Mesenchymal stem cell (in vitro differentiated cells and primary cell): ENCODE measurements at regions not wholly inside any gene's neighbourhood (a gene's known extent, or its start where the extent isn't known, plus 50 kb on each side); places are given as distances from the start of the nearest gene placed in this dataset.

Experiments used
- DNase-seq: peaks from one replicate; pipeline ENCODE4 v3.0.0-alpha.2; 2013
- H2AFZ ChIP-seq: one replicate; pipeline ENCODE4 v1.6.1; 2013; ENCODE audit warnings: low read depth, mild to moderate bottlenecking, control low read depth, inconsistent platforms, low read length, moderate library complexity
- H2AK5ac ChIP-seq: 2 replicates; pipeline ENCODE4 v1.6.1; 2013; ENCODE audit warnings: low read length, moderate library complexity, mild to moderate bottlenecking, inconsistent platforms; ENCODE audit not compliant: severe bottlenecking
- H2BK120ac ChIP-seq: one replicate; pipeline ENCODE4 v1.6.1; 2013; ENCODE audit warnings: low read depth, mild to moderate bottlenecking, inconsistent platforms, low read length, moderate library complexity
- H2BK12ac ChIP-seq, 2 experiments: one replicate each; pipeline ENCODE4 v1.6.1; 2013; ENCODE audit warnings: inconsistent platforms in 2 of 2, low read length in 2 of 2, mild to moderate bottlenecking in 2 of 2, moderate library complexity in 2 of 2, control low read depth in 1 of 2
- H2BK15ac ChIP-seq: one replicate; pipeline ENCODE4 v1.6.1; 2013; ENCODE audit warnings: mild to moderate bottlenecking, low read depth, inconsistent platforms; ENCODE audit not compliant: poor library complexity, severe bottlenecking
- H2BK5ac ChIP-seq: 2 replicates; pipeline ENCODE4 v1.6.1; 2013; ENCODE audit warnings: low read depth, mild to moderate bottlenecking, low read length, control low read depth, inconsistent platforms; ENCODE audit not compliant: poor library complexity, severe bottlenecking
- H3K14ac ChIP-seq, 2 experiments: one replicate each; pipeline ENCODE4 v1.6.1; 2013; ENCODE audit warnings: inconsistent platforms in 2 of 2, low read length in 2 of 2, control low read depth in 1 of 2, mild to moderate bottlenecking in 1 of 2, moderate library complexity in 1 of 2
- H3K18ac ChIP-seq, 2 experiments: one replicate each; pipeline ENCODE4 v1.6.1; 2013; ENCODE audit warnings: inconsistent platforms in 2 of 2, low read length in 2 of 2, control low read depth in 1 of 2, low read depth in 1 of 2, mild to moderate bottlenecking in 1 of 2
- H3K23ac ChIP-seq, 2 experiments: one replicate each; pipeline ENCODE4 v1.6.1; 2013; ENCODE audit warnings: inconsistent platforms in 2 of 2, low read length in 2 of 2, mild to moderate bottlenecking in 2 of 2, moderate library complexity in 2 of 2, control low read depth in 1 of 2
- H3K27ac ChIP-seq: 2 replicates; pipeline ENCODE4 v1.5.1; 2013; ENCODE audit warnings: mild to moderate bottlenecking, moderate library complexity, low read length, control low read depth, inconsistent platforms; ENCODE audit not compliant: poor library complexity, severe bottlenecking
- H3K27me3 ChIP-seq, 2 experiments: 2 replicates each; pipeline versions ENCODE4 v1.6.1 to v1.7.0; 2013; ENCODE audit warnings: low read length in 2 of 2, mild to moderate bottlenecking in 2 of 2, moderate library complexity in 2 of 2, control low read depth in 1 of 2, inconsistent platforms in 1 of 2; ENCODE audit not compliant: control insufficient read depth in 1 of 2, insufficient read depth in 1 of 2
- H3K36me3 ChIP-seq, 2 experiments: 2 replicates each; pipeline versions ENCODE4 v1.6.1 to v1.7.0; 2013; ENCODE audit warnings: low read length in 2 of 2, control low read depth in 1 of 2, inconsistent platforms in 1 of 2, low read depth in 1 of 2, mild to moderate bottlenecking in 1 of 2; ENCODE audit not compliant: insufficient read depth in 2 of 2, control insufficient read depth in 1 of 2
- H3K4ac ChIP-seq, 2 experiments: one replicate each; pipeline ENCODE4 v1.6.1; 2013; ENCODE audit warnings: inconsistent platforms in 2 of 2, low read length in 2 of 2, mild to moderate bottlenecking in 2 of 2, moderate library complexity in 2 of 2, control low read depth in 1 of 2, low read depth in 1 of 2
- H3K4me1 ChIP-seq: 2 replicates; pipeline ENCODE4 v1.6.1; 2013; ENCODE audit warnings: low read depth, low read length, control low read depth; ENCODE audit not compliant: control insufficient read depth, insufficient read depth
- H3K4me2 ChIP-seq: 2 replicates; pipeline ENCODE4 v1.6.1; 2013; ENCODE audit warnings: low read length, mild to moderate bottlenecking, inconsistent platforms; ENCODE audit not compliant: poor library complexity, severe bottlenecking
- H3K4me3 ChIP-seq, 2 experiments: 2 replicates each; pipeline versions ENCODE4 v1.5.1 to v1.7.0; 2013; ENCODE audit warnings: low read length in 2 of 2, mild to moderate bottlenecking in 2 of 2, control low read depth in 1 of 2, low read depth in 1 of 2; ENCODE audit not compliant: insufficient read depth in 1 of 2
- H3K79me1 ChIP-seq: replicated peaks from 2 replicates; pipeline ENCODE4 v1.6.1; 2013; ENCODE audit warnings: mild to moderate bottlenecking, control low read depth, low read length, inconsistent platforms; ENCODE audit not compliant: poor library complexity, severe bottlenecking
- H3K9ac ChIP-seq: 2 replicates; pipeline ENCODE4 v1.7.0; 2013; ENCODE audit warnings: mild to moderate bottlenecking, low read length, moderate library complexity
- H3K9me3 ChIP-seq: 2 replicates; pipeline ENCODE4 v1.7.0; 2013; ENCODE audit warnings: mild to moderate bottlenecking, low read length; ENCODE audit not compliant: control insufficient read depth
- H4K8ac ChIP-seq: one replicate; pipeline ENCODE4 v1.6.1; 2013; ENCODE audit warnings: inconsistent platforms, mild to moderate bottlenecking, low read length, moderate library complexity
- H4K91ac ChIP-seq: one replicate; pipeline ENCODE4 v1.6.1; 2013; ENCODE audit warnings: mild to moderate bottlenecking, low read length, inconsistent platforms
- WGBS: methylation state at CpG from one replicate; pipeline ENCODE4 v1.1.7; 2013; ENCODE audit warnings: mixed read lengths; 5-methylcytosine and 5-hydroxymethylcytosine counted together

DNA sequence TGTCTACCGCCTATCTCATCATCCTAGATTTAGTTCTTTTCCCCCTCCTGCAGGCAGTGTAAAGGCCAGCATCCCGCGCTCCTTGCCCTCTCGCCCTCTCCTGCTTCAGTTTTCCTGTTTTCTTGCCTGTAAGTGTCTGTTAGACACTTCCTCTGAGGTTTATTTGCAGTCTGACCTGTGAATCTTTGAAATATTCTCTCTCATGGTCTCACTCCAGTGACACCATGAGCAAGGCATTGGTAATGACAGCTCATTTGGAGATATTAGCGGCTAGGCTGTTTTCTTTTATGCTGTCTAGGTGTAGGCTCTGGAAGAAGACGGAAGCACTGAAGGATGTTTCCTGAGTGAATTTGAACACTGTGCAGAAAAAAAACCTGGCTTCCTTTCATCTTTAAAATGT, 179.6 kb downstream of the KDR start:
- no peak overlapping the region for H3K4me3 ChIP-seq
- H2BK5ac ChIP-seq: no peak overlapping the region
- no peaks in the 10 kb centered on the region for H3K36me3 ChIP-seq
- no peak overlapping the region for H2AFZ ChIP-seq
- H3K14ac ChIP-seq: no peak overlapping the region
- H2AK5ac ChIP-seq: no peak overlapping the region
- no peak overlapping the region for H4K91ac ChIP-seq
- H3K9ac ChIP-seq: no peak overlapping the region
- H2BK15ac ChIP-seq: no peak overlapping the region
- peaks cover 5% of the 10 kb centered on the region for H3K9me3 ChIP-seq
- no peak overlapping the region for H3K4ac ChIP-seq
- DNase-seq: peak; percentile 9
- H3K27me3 ChIP-seq: peaks cover 0 to 16% of the 10 kb centered on the region in 2 experiments
- no peaks in the 10 kb centered on the region for H3K79me1 ChIP-seq
- WGBS: 80% methylated on average over 6 of the region's 6 CpGs
- H2BK120ac ChIP-seq: no peak overlapping the region
- no peak overlapping the region for H4K8ac ChIP-seq
- no peak overlapping the region for H3K18ac ChIP-seq
- H3K4me2 ChIP-seq: no peak overlapping the region
- no peak overlapping the region for H3K23ac ChIP-seq
- H2BK12ac ChIP-seq: no peak overlapping the region
- no peaks in the 10 kb centered on the region for H3K4me1 ChIP-seq
- H3K27ac ChIP-seq: no peak overlapping the region

DNA sequence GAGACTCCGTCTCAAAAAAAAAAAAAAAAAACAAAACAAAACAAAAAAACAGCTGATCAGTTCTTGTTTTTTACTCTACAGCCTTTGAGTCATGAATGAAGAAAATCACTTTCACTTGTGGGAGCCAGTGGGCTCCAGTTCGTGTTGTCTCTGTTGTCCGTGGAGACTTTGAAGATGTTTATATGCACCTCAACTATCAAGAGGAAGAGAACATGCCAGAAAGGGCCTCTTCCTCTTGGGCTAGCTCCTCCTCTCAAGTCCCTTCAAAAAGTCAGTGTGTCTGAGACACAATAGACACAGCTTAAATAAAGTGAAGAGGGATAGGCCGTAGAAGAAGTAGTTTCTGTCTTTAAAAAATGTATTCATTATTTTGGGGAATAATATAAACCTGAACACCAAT, 182.7 kb downstream of the KDR start:
- H3K9me3 ChIP-seq: peaks cover 1% of the 10 kb centered on the region
- no peak overlapping the region for H3K9ac ChIP-seq
- no peak overlapping the region for H2BK15ac ChIP-seq
- no peak overlapping the region for H3K4ac ChIP-seq
- no peak overlapping the region for H3K14ac ChIP-seq
- H3K18ac ChIP-seq: no peak overlapping the region
- no peak overlapping the region for H3K4me3 ChIP-seq
- no peak overlapping the region for H2BK120ac ChIP-seq
- no peak overlapping the region for H4K91ac ChIP-seq
- no peaks in the 10 kb centered on the region for H3K4me1 ChIP-seq
- no peak overlapping the region for H3K27ac ChIP-seq
- H3K79me1 ChIP-seq: no peaks in the 10 kb centered on the region
- peaks cover 0 to 16% of the 10 kb centered on the region in 2 experiments for H3K27me3 ChIP-seq
- no peak for DNase-seq
- H4K8ac ChIP-seq: no peak overlapping the region
- WGBS: 69% methylated on average over 2 of the region's 4 CpGs
- H2BK12ac ChIP-seq: no peak overlapping the region
- H2BK5ac ChIP-seq: no peak overlapping the region
- no peak overlapping the region for H2AK5ac ChIP-seq
- no peak overlapping the region for H3K23ac ChIP-seq
- no peaks in the 10 kb centered on the region for H3K36me3 ChIP-seq
- H3K4me2 ChIP-seq: no peak overlapping the region
- no peak overlapping the region for H2AFZ ChIP-seq

- Histone ChIP-seq H3K27me3 (peaks cover 0 to 20% of the 10 kb centered on the region in 2 experiments), H2BK15ac (no peak overlapping the region), H3K4me3 (no peak overlapping the region), H3K36me3 (no peaks in the 10 kb centered on the region), H3K9ac (no peak overlapping the region), H3K18ac (no peak overlapping the region), H3K14ac (no peak overlapping the region), H3K9me3 (no peaks in the 10 kb centered on the region), H3K79me1 (no peaks in the 10 kb centered on the region), H4K8ac (no peak overlapping the region), H3K4ac (no peak overlapping the region), H2BK5ac (no peak overlapping the region), H3K4me1 (no peaks in the 10 kb centered on the region), H3K4me2 (no peak overlapping the region), H4K91ac (no peak overlapping the region), H2AFZ (peak overlapping the region; percentile 31), H2AK5ac (no peak overlapping the region), H2BK120ac (no peak overlapping the region), H3K23ac (no peak overlapping the region), H2BK12ac (no peak overlapping the region), H3K27ac (no peak overlapping the region)
- no peak for DNase-seq
- WGBS: 81% methylated on average over 10 of the region's 10 CpGs
These were observed 183.3 kb downstream of the KDR start for GRCh38 chr4:54941994-54942552.

DNA sequence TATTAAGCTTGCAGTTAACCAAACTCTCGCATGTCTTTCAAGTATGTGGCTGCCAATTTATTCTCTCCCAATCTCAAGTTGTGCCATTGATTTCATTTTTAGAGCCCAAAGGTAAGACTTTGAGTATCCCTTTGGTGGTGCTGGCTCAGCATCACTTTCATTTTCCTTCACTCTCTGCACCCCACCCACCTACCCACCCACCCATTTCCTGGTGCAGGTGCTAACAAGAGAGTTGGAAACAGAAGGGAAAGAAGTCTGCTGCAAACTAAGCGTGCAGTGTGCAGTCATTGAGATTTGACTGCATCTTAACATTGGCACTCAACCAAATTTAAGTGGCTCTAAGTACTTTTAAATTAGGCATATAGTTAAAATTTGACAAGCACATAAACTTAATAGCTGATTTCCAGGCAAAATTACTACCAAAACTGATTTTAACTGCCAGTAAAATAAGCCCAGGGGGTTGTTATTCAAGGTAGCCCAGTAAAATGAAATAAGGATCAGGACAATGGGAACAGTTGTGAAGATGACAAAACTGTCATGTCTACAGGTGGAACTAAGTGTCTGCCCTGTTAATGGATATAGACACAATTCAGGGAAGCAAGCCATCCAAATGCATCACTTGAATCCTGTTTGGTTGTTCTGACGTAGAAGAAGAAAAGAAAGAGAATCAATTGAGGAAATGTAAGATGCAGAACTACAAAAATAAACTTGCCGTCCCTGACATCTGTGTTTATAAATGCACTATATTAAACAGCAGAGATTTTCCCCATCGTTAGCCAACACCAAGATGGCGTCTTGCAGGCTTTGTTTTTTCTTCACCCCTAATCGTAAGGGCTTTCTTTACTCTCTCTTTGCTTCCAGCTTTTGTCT, 184.2 kb downstream of the KDR start:
- Histone ChIP-seq H2BK5ac (no peak overlapping the region), H3K4me2 (no peak overlapping the region), H2BK12ac (no peak overlapping the region), H3K9ac (no peak overlapping the region), H3K4ac (no peak overlapping the region), H3K4me3 (no peak overlapping the region), H3K18ac (no peak overlapping the region), H4K91ac (no peak overlapping the region), H3K36me3 (no peaks in the 10 kb centered on the region), H2AFZ (no peak overlapping the region), H2BK120ac (no peak overlapping the region), H3K9me3 (no peaks in the 10 kb centered on the region), H3K4me1 (no peaks in the 10 kb centered on the region), H3K23ac (no peak overlapping the region), H2AK5ac (no peak overlapping the region), H4K8ac (no peak overlapping the region), H3K14ac (no peak overlapping the region), H3K27ac (no peak overlapping the region), H3K27me3 (peaks cover 0 to 20% of the 10 kb centered on the region in 2 experiments), H3K79me1 (no peaks in the 10 kb centered on the region), H2BK15ac (no peak overlapping the region)
- DNase-seq: no peak
- 93% methylated on average over 5 of the region's 7 CpGs for WGBS
